ENCODE measurements at regions not wholly inside any gene's neighbourhood (a gene's known extent, or its start where the extent isn't known, plus 50 kb on each side); places are given as distances from the start of the nearest gene placed in this dataset.

DNA sequence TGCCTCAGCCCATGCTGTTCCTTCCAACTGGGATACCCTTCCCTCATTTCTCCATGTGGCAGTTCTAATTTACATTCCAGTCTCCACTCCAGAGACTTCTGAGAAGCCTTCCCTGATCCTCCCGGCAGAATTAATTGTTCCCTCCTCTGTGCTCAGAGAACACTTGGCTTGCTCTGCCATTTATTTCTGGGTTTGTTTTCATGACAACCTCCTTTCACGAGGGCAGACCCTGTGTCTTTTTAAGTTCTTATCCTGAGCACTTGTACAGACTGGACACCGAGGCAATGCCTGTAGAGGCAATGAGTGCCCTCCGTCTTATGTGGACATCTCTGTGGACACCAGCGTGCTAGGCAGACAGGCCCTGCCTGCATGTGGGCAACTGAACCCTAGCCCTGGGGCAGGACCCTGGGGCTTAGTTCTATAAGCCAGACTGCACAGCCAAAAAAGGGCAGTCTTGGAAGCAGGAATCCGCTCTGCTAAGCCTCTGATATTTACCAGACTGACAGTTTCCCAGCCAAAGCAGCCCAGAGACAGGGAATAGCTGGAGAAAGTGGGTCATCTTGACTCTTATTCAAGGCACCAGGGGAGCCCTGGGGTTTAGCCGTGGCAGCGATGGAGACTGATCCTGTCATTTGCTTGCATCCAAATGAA is 474.0 kb downstream of the RPS24 start:
- TF ChIP-seq, protein P1, sequence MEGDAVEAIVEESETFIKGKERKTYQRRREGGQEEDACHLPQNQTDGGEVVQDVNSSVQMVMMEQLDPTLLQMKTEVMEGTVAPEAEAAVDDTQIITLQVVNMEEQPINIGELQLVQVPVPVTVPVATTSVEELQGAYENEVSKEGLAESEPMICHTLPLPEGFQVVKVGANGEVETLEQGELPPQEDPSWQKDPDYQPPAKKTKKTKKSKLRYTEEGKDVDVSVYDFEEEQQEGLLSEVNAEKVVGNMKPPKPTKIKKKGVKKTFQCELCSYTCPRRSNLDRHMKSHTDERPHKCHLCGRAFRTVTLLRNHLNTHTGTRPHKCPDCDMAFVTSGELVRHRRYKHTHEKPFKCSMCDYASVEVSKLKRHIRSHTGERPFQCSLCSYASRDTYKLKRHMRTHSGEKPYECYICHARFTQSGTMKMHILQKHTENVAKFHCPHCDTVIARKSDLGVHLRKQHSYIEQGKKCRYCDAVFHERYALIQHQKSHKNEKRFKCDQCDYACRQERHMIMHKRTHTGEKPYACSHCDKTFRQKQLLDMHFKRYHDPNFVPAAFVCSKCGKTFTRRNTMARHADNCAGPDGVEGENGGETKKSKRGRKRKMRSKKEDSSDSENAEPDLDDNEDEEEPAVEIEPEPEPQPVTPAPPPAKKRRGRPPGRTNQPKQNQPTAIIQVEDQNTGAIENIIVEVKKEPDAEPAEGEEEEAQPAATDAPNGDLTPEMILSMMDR (conservative IDR thresholded peaks at IDR 0.05; ENCODE audit: low read depth, low read length) = no peak
- TF ChIP-seq EZH2 (IDR thresholded peaks at IDR 0.05; ENCODE audit: low read length, unreplicated experiment) = no peak

All from PC-3 (cell line).